HepG2 (cell line): ENCODE measurements at regions not wholly inside any gene's neighbourhood (a gene's known extent, or its start where the extent isn't known, plus 50 kb on each side); places are given as distances from the start of the nearest gene placed in this dataset.
A peak's percentile ranks its signal among the peaks of the same experiment; 100 is the strongest.

ENCODE experiments used
- DRAP1 ChIP-seq: IDR thresholded peaks from 2 replicates; pipeline ENCODE4 v1.6.1; 2016; ENCODE audit warnings: missing genetic modification reagents, missing compliant biosample characterization
- GABPB1 ChIP-seq: IDR thresholded peaks from 2 replicates; pipeline ENCODE4 v1.6.1; 2016; ENCODE audit warnings: mild to moderate bottlenecking, missing genetic modification reagents, moderate library complexity, missing compliant biosample characterization
- HCFC1 ChIP-seq: fragments of 150-350 bp; IDR thresholded peaks from 2 replicates; pipeline ENCODE4 v1.6.1; 2014; ENCODE audit warnings: low read depth, low read length
- HOMEZ ChIP-seq: IDR thresholded peaks from 2 replicates; pipeline ENCODE4 v1.6.1; 2016; ENCODE audit warnings: low read depth
- JARID2 ChIP-seq: sonication (generic); formaldehyde crosslinking; IDR thresholded peaks from 2 replicates; pipeline ENCODE4 v1.8.1; 2023; ENCODE audit warnings: missing genetic modification reagents, inconsistent platforms; ENCODE audit not compliant: insufficient replicate concordance
- KLF12 ChIP-seq: sonication (generic); formaldehyde crosslinking; IDR thresholded peaks from 2 replicates; pipeline ENCODE4 v1.4.0; 2020; ENCODE audit warnings: missing genetic modification reagents, borderline replicate concordance
- MEF2D ChIP-seq: sonication (generic); formaldehyde crosslinking; IDR thresholded peaks from 2 replicates; pipeline ENCODE4 v1.5.1; 2020; ENCODE audit warnings: mild to moderate bottlenecking, missing genetic modification reagents
- MEIS2 ChIP-seq: sonication (generic); formaldehyde crosslinking; IDR thresholded peaks from 2 replicates; pipeline ENCODE4 v1.9.0; 2021; ENCODE audit warnings: mild to moderate bottlenecking, missing genetic modification reagents
- NCOA2 ChIP-seq: sonication (generic); formaldehyde crosslinking; IDR thresholded peaks from 2 replicates; pipeline ENCODE4 v1.8.0; 2022; ENCODE audit warnings: inconsistent platforms
- PREB ChIP-seq: sonication (generic); formaldehyde crosslinking; IDR thresholded peaks from 2 replicates; pipeline ENCODE4 v1.4.0; 2020; ENCODE audit warnings: missing genetic modification reagents
- RBAK ChIP-seq: sonication (generic); formaldehyde crosslinking; IDR thresholded peaks from 2 replicates; pipeline ENCODE4 v1.5.1; 2020; ENCODE audit warnings: mild to moderate bottlenecking, missing genetic modification reagents
- SATB2 ChIP-seq: sonication (generic); formaldehyde crosslinking; IDR thresholded peaks from 2 replicates; pipeline ENCODE4 v1.5.0; 2020; ENCODE audit warnings: missing genetic modification reagents
- SNAPC4 ChIP-seq: sonication (generic); formaldehyde crosslinking; IDR thresholded peaks from 2 replicates; pipeline ENCODE4 v1.4.0; 2020; ENCODE audit warnings: mild to moderate bottlenecking, missing genetic modification reagents
- THAP11 ChIP-seq: IDR thresholded peaks from 2 replicates; pipeline ENCODE4 v1.6.1; 2016; ENCODE audit warnings: missing biosample characterization, missing genetic modification reagents
- ZFP41 ChIP-seq: sonication (generic); formaldehyde crosslinking; IDR thresholded peaks from 2 replicates; pipeline ENCODE4 v1.4.0; 2020; ENCODE audit warnings: mild to moderate bottlenecking, missing genetic modification reagents, borderline replicate concordance
- ZNF3 ChIP-seq: IDR thresholded peaks from 2 replicates; pipeline ENCODE4 v1.7.0; 2017; ENCODE audit warnings: inconsistent platforms
- ZNF335 ChIP-seq: sonication (generic); formaldehyde crosslinking; IDR thresholded peaks from 2 replicates; pipeline ENCODE4 v1.4.0; 2020; ENCODE audit warnings: missing genetic modification reagents
- ZNF350 ChIP-seq: sonication (generic); formaldehyde crosslinking; IDR thresholded peaks from 2 replicates; pipeline ENCODE4 v1.4.0; 2020; ENCODE audit warnings: mild to moderate bottlenecking, low read depth, missing genetic modification reagents, borderline replicate concordance
- ZNF605 ChIP-seq: sonication (generic); formaldehyde crosslinking; IDR thresholded peaks from 2 replicates; pipeline ENCODE4 v1.8.0; 2022; ENCODE audit warnings: mild to moderate bottlenecking, missing genetic modification reagents
- ZNF761 ChIP-seq: sonication (generic); formaldehyde crosslinking; conservative IDR thresholded peaks from 2 replicates; pipeline ENCODE4 v1.4.0; 2020; ENCODE audit warnings: mild to moderate bottlenecking, missing genetic modification reagents
- ZNF766 ChIP-seq: sonication (generic); formaldehyde crosslinking; IDR thresholded peaks from 2 replicates; pipeline ENCODE4 v1.5.0; 2020; ENCODE audit warnings: missing genetic modification reagents, borderline replicate concordance
- ZNF788 ChIP-seq: sonication (generic); formaldehyde crosslinking; IDR thresholded peaks from 2 replicates; pipeline ENCODE4 v1.5.0; 2020; ENCODE audit warnings: mild to moderate bottlenecking, missing genetic modification reagents, borderline replicate concordance
- ZSCAN30 ChIP-seq: sonication (generic); formaldehyde crosslinking; IDR thresholded peaks from 2 replicates; pipeline ENCODE4 v1.5.0; 2020; ENCODE audit warnings: mild to moderate bottlenecking, missing genetic modification reagents

GRCh38 chr16:10297341-10298006 is 88.4 kb upstream of the ATF7IP2 start (continued):
- TF ChIP-seq NCOA2: peak; percentile 27; the same call in 1 of the 2 replicates
- TF ChIP-seq ZNF761: no peak
- TF ChIP-seq PREB (CRISPR knock-in tag): no peak
- TF ChIP-seq ZNF766 (CRISPR knock-in tag): no peak
- no peak for TF ChIP-seq ZNF788
- no peak for TF ChIP-seq ZNF605 (CRISPR knock-in tag)
- TF ChIP-seq RBAK: no peak
- no peak for TF ChIP-seq ZSCAN30
- no peak for TF ChIP-seq SNAPC4 (CRISPR knock-in tag)
- peak; percentile 44; the same call in 1 of the 2 replicates for TF ChIP-seq THAP11
- TF ChIP-seq DRAP1 (CRISPR knock-in tag): peak; percentile 46; the same call in 1 of the 2 replicates
- no peak for TF ChIP-seq ZNF3 (CRISPR knock-in tag)
- no peak for TF ChIP-seq KLF12 (CRISPR knock-in tag)
- no peak for TF ChIP-seq MEF2D (CRISPR knock-in tag)
- TF ChIP-seq SATB2 (CRISPR knock-in tag): no peak
- TF ChIP-seq MEIS2 (CRISPR knock-in tag): no peak
- TF ChIP-seq ZFP41 (CRISPR knock-in tag): no peak
- no peak for TF ChIP-seq HCFC1
- no peak for TF ChIP-seq JARID2 (CRISPR knock-in tag)
- no peak for TF ChIP-seq ZNF335 (CRISPR knock-in tag)
- TF ChIP-seq GABPB1 (CRISPR knock-in tag): peak; percentile 25; the same call in 1 of the 2 replicates
- no peak for TF ChIP-seq HOMEZ (CRISPR knock-in tag)
- no peak for TF ChIP-seq ZNF350 (CRISPR knock-in tag)
